Progenitor cell of endocrine pancreas (in vitro differentiated cells): ENCODE measurements at regions not wholly inside any gene's neighbourhood (a gene's known extent, or its start where the extent isn't known, plus 50 kb on each side); places are given as distances from the start of the nearest gene placed in this dataset.

Experiments used
- DNase-seq: peaks from one replicate; pipeline ENCODE4 v3.0.0; 2021; ENCODE audit warnings: low spot score; ENCODE audit not compliant: unreplicated experiment
- H3K27ac Mint-ChIP-seq: 2 replicates; pipeline ENCODE4 v1.8.0; 2021; ENCODE audit warnings: mild to moderate bottlenecking, moderate library complexity, mixed read lengths
- H3K27me3 Mint-ChIP-seq: 2 replicates; pipeline ENCODE4 v1.8.0; 2021; ENCODE audit warnings: mixed read lengths
- H3K36me3 Mint-ChIP-seq: 2 replicates; pipeline ENCODE4 v1.8.0; 2022; ENCODE audit warnings: mixed read lengths; ENCODE audit not compliant: insufficient read depth
- H3K4me1 Mint-ChIP-seq: 2 replicates; pipeline ENCODE4 v1.8.0; 2021; ENCODE audit warnings: low read depth, mixed read lengths
- H3K4me3 Mint-ChIP-seq: 2 replicates; pipeline ENCODE4 v1.8.0; 2021; ENCODE audit warnings: low read depth, mild to moderate bottlenecking, moderate library complexity, mixed read lengths
- H3K9me3 Mint-ChIP-seq: 2 replicates; pipeline ENCODE4 v1.8.0; 2021; ENCODE audit warnings: low read depth, mixed read lengths
- CTCF ChIP-seq: fragments of 200-600 bp; sonication (generic); IDR thresholded peaks from one replicate; pipeline ENCODE4 v1.5.0; 2021; ENCODE audit warnings: antibody characterized with exemption, mild to moderate bottlenecking; ENCODE audit not compliant: unreplicated experiment

GRCh38 chr6:119716668-119717270 lies 367.2 kb upstream of the MAN1A1 start:
- Mint-ChIP-seq H3K4me3 (no peak overlapping the region), H3K27ac (no peak overlapping the region), H3K36me3 (no peaks in the 10 kb centered on the region), H3K27me3 (peaks cover 3% of the 10 kb centered on the region), H3K4me1 (peaks cover 3% of the 10 kb centered on the region), H3K9me3 (peaks cover 3% of the 10 kb centered on the region)
- TF ChIP-seq CTCF, result no peak
- DNase-seq, result no peak

GRCh38 chr6:119713903-119714302 lies 364.3 kb upstream of the MAN1A1 start:
- peaks cover 3% of the 10 kb centered on the region for H3K4me1 Mint-ChIP-seq
- no peak overlapping the region for H3K27ac Mint-ChIP-seq
- no peak overlapping the region for H3K4me3 Mint-ChIP-seq
- H3K27me3 Mint-ChIP-seq, result peaks cover 3% of the 10 kb centered on the region
- no peak for TF ChIP-seq CTCF
- no peaks in the 10 kb centered on the region for H3K36me3 Mint-ChIP-seq
- no peak for DNase-seq
- peaks cover 3% of the 10 kb centered on the region for H3K9me3 Mint-ChIP-seq

- no peak for TF ChIP-seq CTCF
- H3K9me3 Mint-ChIP-seq, result peaks cover 3% of the 10 kb centered on the region
- H3K4me1 Mint-ChIP-seq, result no peaks in the 10 kb centered on the region
- H3K27me3 Mint-ChIP-seq, result no peaks in the 10 kb centered on the region
- H3K36me3 Mint-ChIP-seq, result no peaks in the 10 kb centered on the region
- H3K27ac Mint-ChIP-seq, result no peak overlapping the region
- DNase-seq, result no peak
- no peak overlapping the region for H3K4me3 Mint-ChIP-seq
Measured at GRCh38 chr6:119686644-119687043, 337.1 kb upstream of the MAN1A1 start.

GRCh38 chr6:119686240-119686639 lies 336.7 kb upstream of the MAN1A1 start:
- DNase-seq, result no peak

GRCh38 chr6:119683671-119684070 lies 334.1 kb upstream of the MAN1A1 start:
- Mint-ChIP-seq H3K9me3 (no peaks in the 10 kb centered on the region), H3K27ac (no peak overlapping the region), H3K4me3 (no peak overlapping the region), H3K27me3 (no peaks in the 10 kb centered on the region), H3K36me3 (no peaks in the 10 kb centered on the region), H3K4me1 (no peaks in the 10 kb centered on the region)
- no peak for DNase-seq
- TF ChIP-seq CTCF, result no peak

More at GRCh38 chr6:119686240-119686639, 336.7 kb upstream of the MAN1A1 start:
- TF ChIP-seq CTCF, result no peak
- Mint-ChIP-seq H3K27me3 (no peaks in the 10 kb centered on the region), H3K9me3 (peaks cover 3% of the 10 kb centered on the region), H3K4me1 (no peaks in the 10 kb centered on the region), H3K27ac (no peak overlapping the region), H3K36me3 (no peaks in the 10 kb centered on the region), H3K4me3 (no peak overlapping the region)
